Astrocyte (in vitro differentiated cells and primary cell): ENCODE measurements at regions not wholly inside any gene's neighbourhood (a gene's known extent, or its start where the extent isn't known, plus 50 kb on each side); places are given as distances from the start of the nearest gene placed in this dataset.

Experiments used
- DNase-seq: peaks from one replicate; pipeline ENCODE4 v3.0.0-alpha.2; 2010; ENCODE audit warnings: low read depth
- FAIRE-seq: peaks from 2 replicates; lab custom pipeline; 2011; peaks lifted over from hg19 to GRCh38; lab: Jason Lieb, UNC
- H2AFZ ChIP-seq: 2 replicates; pipeline ENCODE4 v1.6.0; 2012; ENCODE audit warnings: low read depth, low read length, inconsistent platforms
- H3K27ac ChIP-seq: 2 replicates; pipeline ENCODE4 v1.5.1; 2011; ENCODE audit warnings: low read depth, low read length, inconsistent platforms
- H3K27me3 ChIP-seq: 2 replicates; pipeline ENCODE4 v1.6.0; 2011; ENCODE audit warnings: low read length, inconsistent platforms; ENCODE audit not compliant: insufficient read depth
- H3K36me3 ChIP-seq: 2 replicates; pipeline ENCODE4 v1.5.1; 2011; ENCODE audit warnings: low read length, inconsistent platforms; ENCODE audit not compliant: insufficient read depth
- H3K4me1 ChIP-seq: 2 replicates; pipeline ENCODE4 v1.5.1; 2011; ENCODE audit warnings: low read length, inconsistent platforms; ENCODE audit not compliant: insufficient read depth
- H3K4me2 ChIP-seq: 2 replicates; pipeline ENCODE4 v1.6.0; 2012; ENCODE audit warnings: low read length, inconsistent platforms
- H3K4me3 ChIP-seq: 2 replicates; pipeline ENCODE4 v1.5.1; 2011; ENCODE audit warnings: low read depth, mild to moderate bottlenecking, low read length, inconsistent platforms; ENCODE audit not compliant: insufficient read depth
- H3K79me2 ChIP-seq: 2 replicates; pipeline ENCODE4 v1.6.0; 2012; ENCODE audit warnings: mild to moderate bottlenecking, low read length, inconsistent platforms; ENCODE audit not compliant: insufficient read depth
- H3K9ac ChIP-seq: 2 replicates; pipeline ENCODE4 v1.6.0; 2012; ENCODE audit warnings: mild to moderate bottlenecking, low read length, inconsistent platforms
- H3K9me3 ChIP-seq: 2 replicates; pipeline ENCODE4 v1.5.1; 2012; ENCODE audit warnings: low read depth, mild to moderate bottlenecking, low read length, inconsistent platforms; ENCODE audit not compliant: insufficient read depth
- H4K20me1 ChIP-seq: 2 replicates; pipeline ENCODE4 v1.6.0; 2012; ENCODE audit warnings: low read length, inconsistent platforms; ENCODE audit not compliant: insufficient read depth
- H3K27ac Mint-ChIP-seq: one replicate; pipeline ENCODE4 v1.8.0; 2021; ENCODE audit warnings: mild to moderate bottlenecking, mixed read lengths; ENCODE audit not compliant: unreplicated experiment
- H3K27me3 Mint-ChIP-seq: one replicate; pipeline ENCODE4 v1.8.0; 2021; ENCODE audit warnings: low read depth, mixed read lengths; ENCODE audit not compliant: unreplicated experiment
- H3K36me3 Mint-ChIP-seq: one replicate; pipeline ENCODE4 v1.8.0; 2021; ENCODE audit warnings: low read depth, mixed read lengths; ENCODE audit not compliant: unreplicated experiment
- H3K4me1 Mint-ChIP-seq: one replicate; pipeline ENCODE4 v1.8.0; 2021; ENCODE audit warnings: low read depth, mixed read lengths; ENCODE audit not compliant: unreplicated experiment
- H3K4me3 Mint-ChIP-seq: one replicate; pipeline ENCODE4 v1.8.0; 2021; ENCODE audit warnings: mild to moderate bottlenecking, moderate library complexity, mixed read lengths; ENCODE audit not compliant: unreplicated experiment
- H3K9me3 Mint-ChIP-seq: one replicate; pipeline ENCODE4 v1.8.0; 2021; ENCODE audit warnings: mild to moderate bottlenecking, mixed read lengths; ENCODE audit not compliant: unreplicated experiment
- CTCF ChIP-seq: IDR thresholded peaks from 2 replicates; pipeline ENCODE4 v1.5.1; 2011; ENCODE audit warnings: low read depth, mild to moderate bottlenecking, inconsistent platforms, low read length, moderate library complexity; ENCODE audit not compliant: insufficient read depth
- EZH2 ChIP-seq: IDR thresholded peaks from 2 replicates; pipeline ENCODE4 v1.6.1; 2012; ENCODE audit warnings: mild to moderate bottlenecking, low read length, inconsistent platforms; ENCODE audit not compliant: insufficient read depth

- Histone ChIP-seq H3K4me2 (no peak overlapping the region), H3K27ac (no peak overlapping the region), H3K9ac (no peak overlapping the region), H4K20me1 (no peaks in the 10 kb centered on the region), H3K27me3 (peaks cover 22% of the 10 kb centered on the region), H3K4me3 (no peak overlapping the region), H3K79me2 (no peaks in the 10 kb centered on the region), H2AFZ (no peak overlapping the region), H3K9me3 (peaks cover 5% of the 10 kb centered on the region), H3K36me3 (no peaks in the 10 kb centered on the region), H3K4me1 (no peaks in the 10 kb centered on the region)
- H3K4me1 Mint-ChIP-seq = peaks cover 12% of the 10 kb centered on the region
- H3K9me3 Mint-ChIP-seq = peaks cover 2% of the 10 kb centered on the region
- TF ChIP-seq EZH2 = no peak
- TF ChIP-seq CTCF = no peak
- H3K4me3 Mint-ChIP-seq = no peak overlapping the region
- no peaks in the 10 kb centered on the region for H3K36me3 Mint-ChIP-seq
- H3K27me3 Mint-ChIP-seq = peaks cover 34% of the 10 kb centered on the region
- no peak for DNase-seq
- no peak for FAIRE-seq
- no peak overlapping the region for H3K27ac Mint-ChIP-seq
Observed at GRCh38 chr18:49672853-49673252, 111.0 kb downstream of the LIPG start.

DNA sequence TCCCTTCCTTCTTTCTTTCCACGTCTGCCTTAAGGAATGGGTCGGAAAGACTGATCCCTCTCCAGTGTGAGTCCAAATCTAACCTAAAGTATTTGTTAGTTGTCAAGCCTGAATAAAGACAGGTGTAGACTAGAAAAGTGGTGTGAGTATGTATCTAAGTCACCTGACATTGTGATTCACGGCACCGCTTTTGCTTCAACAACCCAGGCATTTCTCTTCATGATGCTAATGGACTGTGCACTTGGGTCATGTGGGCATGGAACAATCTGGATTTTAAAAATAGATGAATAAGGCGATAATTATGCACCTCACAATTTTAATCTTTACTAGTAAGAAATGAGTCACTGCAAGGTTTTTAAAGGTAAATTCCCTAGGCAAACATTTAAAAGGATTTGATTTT, 107.5 kb downstream of the LIPG start:
- no peak overlapping the region for H3K27ac Mint-ChIP-seq
- H4K20me1 ChIP-seq = no peaks in the 10 kb centered on the region
- no peak for TF ChIP-seq CTCF
- TF ChIP-seq EZH2 = no peak
- H3K4me1 ChIP-seq = peaks cover 14% of the 10 kb centered on the region
- H3K27ac ChIP-seq = no peak overlapping the region
- no peak overlapping the region for H3K4me3 ChIP-seq
- DNase-seq = peak; percentile 43
- H3K27me3 ChIP-seq = peaks cover 33% of the 10 kb centered on the region
- peaks cover 3% of the 10 kb centered on the region for H3K36me3 Mint-ChIP-seq
- H3K9ac ChIP-seq = no peak overlapping the region
- H3K9me3 Mint-ChIP-seq = peaks cover 4% of the 10 kb centered on the region
- no peak overlapping the region for H2AFZ ChIP-seq
- no peak for FAIRE-seq
- H3K79me2 ChIP-seq = no peaks in the 10 kb centered on the region
- H3K4me3 Mint-ChIP-seq = no peak overlapping the region
- H3K4me1 Mint-ChIP-seq = peaks cover 26% of the 10 kb centered on the region
- H3K9me3 ChIP-seq = peaks cover 5% of the 10 kb centered on the region
- H3K4me2 ChIP-seq = no peak overlapping the region
- H3K36me3 ChIP-seq = no peaks in the 10 kb centered on the region
- H3K27me3 Mint-ChIP-seq = peaks cover 25% of the 10 kb centered on the region

GRCh38 chr18:49668574-49669275, 106.9 kb downstream of the LIPG start:
- FAIRE-seq = no peak
- H2AFZ ChIP-seq = peak overlapping the region; percentile 35
- no peak overlapping the region for H3K4me2 ChIP-seq
- Mint-ChIP-seq H3K27ac (peak overlapping the region; percentile 6), H3K4me1 (peaks cover 26% of the 10 kb centered on the region), H3K9me3 (peaks cover 4% of the 10 kb centered on the region), H3K27me3 (peaks cover 19% of the 10 kb centered on the region), H3K36me3 (peaks cover 3% of the 10 kb centered on the region), H3K4me3 (no peak overlapping the region)
- H4K20me1 ChIP-seq = no peaks in the 10 kb centered on the region
- H3K4me1 ChIP-seq = peaks cover 14% of the 10 kb centered on the region
- H3K4me3 ChIP-seq = no peak overlapping the region
- no peak overlapping the region for H3K9ac ChIP-seq
- H3K79me2 ChIP-seq = no peaks in the 10 kb centered on the region
- H3K9me3 ChIP-seq = peaks cover 5% of the 10 kb centered on the region
- DNase-seq = peak; percentile 66
- TF ChIP-seq CTCF (no peak), EZH2 (no peak)
- no peak overlapping the region for H3K27ac ChIP-seq
- H3K27me3 ChIP-seq = peaks cover 28% of the 10 kb centered on the region
- H3K36me3 ChIP-seq = no peaks in the 10 kb centered on the region
